ENCODE measurements at regions not wholly inside any gene's neighbourhood (a gene's known extent, or its start where the extent isn't known, plus 50 kb on each side); places are given as distances from the start of the nearest gene placed in this dataset.

DNA sequence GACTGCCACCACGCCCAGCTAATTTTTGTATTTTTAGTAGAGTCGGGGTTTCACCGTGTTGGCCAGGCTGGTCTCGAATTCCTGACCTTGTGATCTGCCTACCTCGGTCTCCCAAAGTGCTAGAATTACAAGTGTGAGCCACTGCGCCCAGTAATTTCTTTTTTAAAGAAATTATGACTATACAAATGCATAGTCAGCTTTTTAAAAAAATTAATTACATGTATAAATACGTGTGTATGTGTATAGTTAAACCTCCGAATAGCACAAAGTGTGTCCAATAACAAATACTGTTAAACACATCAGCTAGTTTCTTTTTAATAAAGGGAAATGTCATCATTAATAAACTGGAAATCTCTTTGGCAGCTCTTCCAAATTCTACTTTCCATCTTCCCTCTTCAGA, 135.5 kb upstream of the SALL4 start:
- TF ChIP-seq, protein P1, sequence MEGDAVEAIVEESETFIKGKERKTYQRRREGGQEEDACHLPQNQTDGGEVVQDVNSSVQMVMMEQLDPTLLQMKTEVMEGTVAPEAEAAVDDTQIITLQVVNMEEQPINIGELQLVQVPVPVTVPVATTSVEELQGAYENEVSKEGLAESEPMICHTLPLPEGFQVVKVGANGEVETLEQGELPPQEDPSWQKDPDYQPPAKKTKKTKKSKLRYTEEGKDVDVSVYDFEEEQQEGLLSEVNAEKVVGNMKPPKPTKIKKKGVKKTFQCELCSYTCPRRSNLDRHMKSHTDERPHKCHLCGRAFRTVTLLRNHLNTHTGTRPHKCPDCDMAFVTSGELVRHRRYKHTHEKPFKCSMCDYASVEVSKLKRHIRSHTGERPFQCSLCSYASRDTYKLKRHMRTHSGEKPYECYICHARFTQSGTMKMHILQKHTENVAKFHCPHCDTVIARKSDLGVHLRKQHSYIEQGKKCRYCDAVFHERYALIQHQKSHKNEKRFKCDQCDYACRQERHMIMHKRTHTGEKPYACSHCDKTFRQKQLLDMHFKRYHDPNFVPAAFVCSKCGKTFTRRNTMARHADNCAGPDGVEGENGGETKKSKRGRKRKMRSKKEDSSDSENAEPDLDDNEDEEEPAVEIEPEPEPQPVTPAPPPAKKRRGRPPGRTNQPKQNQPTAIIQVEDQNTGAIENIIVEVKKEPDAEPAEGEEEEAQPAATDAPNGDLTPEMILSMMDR (IDR thresholded peaks at IDR 0.05; ENCODE audit: borderline replicate concordance, extremely low read depth, low read length, poor library complexity, severe bottlenecking): no peak
- TF ChIP-seq EZH2 (IDR thresholded peaks at IDR 0.05; ENCODE audit: borderline replicate concordance, low read depth, low read length, severe bottlenecking): no peak

Measured in DND-41 (cell line).